Smooth muscle cell (in vitro differentiated cells): ENCODE measurements at regions not wholly inside any gene's neighbourhood (a gene's known extent, or its start where the extent isn't known, plus 50 kb on each side); places are given as distances from the start of the nearest gene placed in this dataset.

ENCODE experiments used
- DNase-seq: peaks from one replicate; lab custom pipeline; 2025; ENCODE audit not compliant: unreplicated experiment; lab: John Stamatoyannopoulos, UW
- H2AFZ ChIP-seq: fragments of 200-600 bp; sonication (generic); 2 replicates; pipeline ENCODE4 v1.6.0; 2016; ENCODE audit warnings: antibody characterized with exemption, low read depth, mild to moderate bottlenecking
- H3F3A ChIP-seq: fragments of 200-600 bp; sonication (generic); 2 replicates; pipeline ENCODE4 v1.6.0; 2017; ENCODE audit warnings: antibody characterized with exemption, low read depth
- H3K27ac ChIP-seq: fragments of 200-600 bp; sonication (generic); 2 replicates; pipeline ENCODE4 v1.5.1; 2016; ENCODE audit warnings: low read depth, mild to moderate bottlenecking
- H3K27me3 ChIP-seq: fragments of 200-600 bp; sonication (generic); 2 replicates; pipeline ENCODE4 v1.6.1; 2016; ENCODE audit warnings: low read depth, mild to moderate bottlenecking
- H3K36me3 ChIP-seq: fragments of 200-600 bp; sonication (generic); 2 replicates; pipeline ENCODE4 v1.5.1; 2016; ENCODE audit warnings: low read depth
- H3K4me1 ChIP-seq: fragments of 200-600 bp; sonication (generic); 2 replicates; pipeline ENCODE4 v1.5.1; 2016; ENCODE audit warnings: low read depth
- H3K4me2 ChIP-seq: fragments of 200-600 bp; sonication (generic); 2 replicates; pipeline ENCODE4 v1.6.0; 2016; ENCODE audit warnings: mild to moderate bottlenecking
- H3K4me3 ChIP-seq: fragments of 200-600 bp; sonication (generic); 2 replicates; pipeline ENCODE4 v1.5.1; 2016; ENCODE audit warnings: mild to moderate bottlenecking
- H3K79me2 ChIP-seq: fragments of 200-600 bp; sonication (generic); 2 replicates; pipeline ENCODE4 v1.6.0; 2016; ENCODE audit warnings: low read depth, mild to moderate bottlenecking
- H3K9ac ChIP-seq: fragments of 200-600 bp; sonication (generic); 2 replicates; pipeline ENCODE4 v1.6.0; 2016; ENCODE audit warnings: low read depth
- H3K9me3 ChIP-seq: fragments of 200-600 bp; sonication (generic); replicated peaks from 2 replicates; pipeline ENCODE4 v1.5.1; 2016; ENCODE audit warnings: low read depth
- H4K20me1 ChIP-seq: fragments of 200-600 bp; sonication (generic); 2 replicates; pipeline ENCODE4 v1.6.0; 2016; ENCODE audit warnings: low read depth
- CTCF ChIP-seq: fragments of 200-600 bp; sonication (generic); IDR thresholded peaks from 2 replicates; pipeline ENCODE4 v1.5.1; 2017; ENCODE audit warnings: borderline replicate concordance, mild to moderate bottlenecking, antibody characterized with exemption; ENCODE audit not compliant: insufficient read depth, poor library complexity, severe bottlenecking
- WGBS: methylation state at CpG from one replicate; pipeline ENCODE4 v1.1.7; 2016; ENCODE audit warnings: low lambda C conversion rate; 5-methylcytosine and 5-hydroxymethylcytosine counted together

- Histone ChIP-seq H3K4me2 (no peak overlapping the region), H3F3A (no peaks in the 10 kb centered on the region), H4K20me1 (no peaks in the 10 kb centered on the region), H3K36me3 (no peaks in the 10 kb centered on the region), H3K27me3 (no peaks in the 10 kb centered on the region), H3K27ac (no peak overlapping the region), H3K79me2 (no peaks in the 10 kb centered on the region), H3K9ac (no peak overlapping the region), H2AFZ (no peak overlapping the region), H3K4me1 (no peaks in the 10 kb centered on the region), H3K9me3 (no peaks in the 10 kb centered on the region), H3K4me3 (no peak overlapping the region)
- no peak for DNase-seq
- no peak for TF ChIP-seq CTCF
- WGBS: 93% methylated on average over 3 of the region's 3 CpGs
These were observed 185.4 kb downstream of the AASDHPPT start for GRCh38 chr11:106262852-106263251.

- Histone ChIP-seq H3K4me3 (no peak overlapping the region), H3K9ac (no peak overlapping the region), H3K27ac (no peak overlapping the region), H3F3A (no peaks in the 10 kb centered on the region), H3K4me2 (no peak overlapping the region), H4K20me1 (no peaks in the 10 kb centered on the region), H3K79me2 (no peaks in the 10 kb centered on the region), H2AFZ (no peak overlapping the region), H3K36me3 (no peaks in the 10 kb centered on the region), H3K9me3 (no peaks in the 10 kb centered on the region), H3K4me1 (no peaks in the 10 kb centered on the region), H3K27me3 (no peaks in the 10 kb centered on the region)
- TF ChIP-seq CTCF: no peak
- DNase-seq: no peak
- WGBS: 89% methylated on average over 3 of the region's 3 CpGs
These were observed 186.1 kb downstream of the AASDHPPT start for GRCh38 chr11:106263527-106263926.

- no peaks in the 10 kb centered on the region for H4K20me1 ChIP-seq
- no peak overlapping the region for H3K4me2 ChIP-seq
- no peak overlapping the region for H2AFZ ChIP-seq
- no peaks in the 10 kb centered on the region for H3K4me1 ChIP-seq
- H3K9me3 ChIP-seq: no peaks in the 10 kb centered on the region
- DNase-seq: no peak
- H3K27ac ChIP-seq: no peak overlapping the region
- no peaks in the 10 kb centered on the region for H3K36me3 ChIP-seq
- no peak overlapping the region for H3K9ac ChIP-seq
- H3F3A ChIP-seq: no peaks in the 10 kb centered on the region
- peaks cover 6% of the 10 kb centered on the region for H3K27me3 ChIP-seq
- H3K4me3 ChIP-seq: no peak overlapping the region
- TF ChIP-seq CTCF: no peak
- H3K79me2 ChIP-seq: no peaks in the 10 kb centered on the region
These were observed 193.6 kb downstream of the AASDHPPT start for GRCh38 chr11:106271086-106271485.

- no peak overlapping the region for H2AFZ ChIP-seq
- no peaks in the 10 kb centered on the region for H4K20me1 ChIP-seq
- whole genome bisulfite sequencing: 70% methylated on average over 2 of the region's 2 CpGs
- H3K79me2 ChIP-seq: no peaks in the 10 kb centered on the region
- peaks cover 6% of the 10 kb centered on the region for H3K27me3 ChIP-seq
- H3K4me3 ChIP-seq: no peak overlapping the region
- no peak for DNase-seq
- no peaks in the 10 kb centered on the region for H3K36me3 ChIP-seq
- no peaks in the 10 kb centered on the region for H3F3A ChIP-seq
- H3K9me3 ChIP-seq: no peaks in the 10 kb centered on the region
- no peak overlapping the region for H3K4me2 ChIP-seq
- TF ChIP-seq CTCF: no peak
- no peaks in the 10 kb centered on the region for H3K4me1 ChIP-seq
- H3K9ac ChIP-seq: no peak overlapping the region
- H3K27ac ChIP-seq: no peak overlapping the region
These were observed 194.2 kb downstream of the AASDHPPT start for GRCh38 chr11:106271686-106272085.
